GM10248 (cell line): ENCODE measurements at regions not wholly inside any gene's neighbourhood (a gene's known extent, or its start where the extent isn't known, plus 50 kb on each side); places are given as distances from the start of the nearest gene placed in this dataset.

ENCODE experiments used
- CTCF ChIA-PET: fragments of 300-600 bp; sonication (Branson Sonifier 250); formaldehyde crosslinking; extraction: SDS; loops from one replicate; lab custom pipeline; 2021; ENCODE audit warnings: antibody characterized with exemption; lab: Yijun Ruan, JAX
- POLR2A ChIA-PET: fragments of 350-650 bp; sonication (Branson Sonifier 250); formaldehyde crosslinking; extraction: SDS; loops from one replicate; lab custom pipeline; 2020; ENCODE audit warnings: antibody characterized with exemption; lab: Yijun Ruan, JAX
- DNase-seq: peaks from one replicate; pipeline ENCODE4 v3.0.0; 2012; ENCODE audit errors: extremely low spot score
- TF ChIP-seq, protein P1 (sequence below): IDR thresholded peaks from 2 replicates; pipeline ENCODE4 v1.5.1; 2012; ENCODE audit warnings: mild to moderate bottlenecking, low read depth; ENCODE audit errors: extremely low read depth, missing control alignments, control extremely low read depth

DNA sequence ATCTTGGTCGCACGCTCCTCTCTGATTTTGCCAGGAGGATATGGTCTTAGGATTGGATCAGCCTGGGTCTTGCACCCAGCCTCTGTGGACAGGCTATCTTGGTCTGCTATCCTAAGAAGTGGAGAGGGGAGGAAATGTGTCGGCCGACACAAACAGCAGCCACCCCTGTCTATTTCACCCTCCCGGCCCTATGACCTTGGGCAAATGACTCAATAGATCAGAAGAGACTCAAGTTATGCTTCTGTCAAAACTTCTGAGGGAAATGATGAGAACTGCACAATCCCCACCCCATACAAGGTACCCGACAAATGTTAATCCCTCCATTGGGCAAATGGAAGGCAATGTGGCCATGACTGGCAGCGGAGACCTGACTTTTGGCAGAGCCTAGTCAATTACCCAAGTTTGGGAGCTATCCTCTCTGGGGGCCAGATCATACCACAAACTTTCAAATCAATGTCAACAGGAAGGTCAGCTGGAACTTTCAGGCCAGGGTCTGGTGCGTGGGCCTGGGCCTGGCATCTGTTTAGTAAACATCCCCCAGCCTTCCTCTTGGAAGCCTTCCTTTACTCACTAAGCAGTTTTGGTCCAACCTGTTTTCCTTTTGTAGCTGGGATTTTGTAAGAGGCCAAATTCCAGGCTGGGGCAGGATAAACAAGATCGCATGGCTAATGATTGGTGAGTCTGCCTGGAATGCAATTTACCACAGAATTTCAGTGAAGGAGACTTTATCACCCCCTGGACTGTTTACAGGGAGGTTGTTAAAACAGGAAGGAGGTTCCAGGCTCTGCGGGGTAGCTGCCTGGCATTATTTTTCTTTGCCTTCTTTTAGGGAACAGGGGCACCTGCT, 64.2 kb upstream of the CPEB4 start:
- TF ChIP-seq, protein P1, sequence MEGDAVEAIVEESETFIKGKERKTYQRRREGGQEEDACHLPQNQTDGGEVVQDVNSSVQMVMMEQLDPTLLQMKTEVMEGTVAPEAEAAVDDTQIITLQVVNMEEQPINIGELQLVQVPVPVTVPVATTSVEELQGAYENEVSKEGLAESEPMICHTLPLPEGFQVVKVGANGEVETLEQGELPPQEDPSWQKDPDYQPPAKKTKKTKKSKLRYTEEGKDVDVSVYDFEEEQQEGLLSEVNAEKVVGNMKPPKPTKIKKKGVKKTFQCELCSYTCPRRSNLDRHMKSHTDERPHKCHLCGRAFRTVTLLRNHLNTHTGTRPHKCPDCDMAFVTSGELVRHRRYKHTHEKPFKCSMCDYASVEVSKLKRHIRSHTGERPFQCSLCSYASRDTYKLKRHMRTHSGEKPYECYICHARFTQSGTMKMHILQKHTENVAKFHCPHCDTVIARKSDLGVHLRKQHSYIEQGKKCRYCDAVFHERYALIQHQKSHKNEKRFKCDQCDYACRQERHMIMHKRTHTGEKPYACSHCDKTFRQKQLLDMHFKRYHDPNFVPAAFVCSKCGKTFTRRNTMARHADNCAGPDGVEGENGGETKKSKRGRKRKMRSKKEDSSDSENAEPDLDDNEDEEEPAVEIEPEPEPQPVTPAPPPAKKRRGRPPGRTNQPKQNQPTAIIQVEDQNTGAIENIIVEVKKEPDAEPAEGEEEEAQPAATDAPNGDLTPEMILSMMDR: no peak
- ChIA-PET POLR2A (interaction anchor here (1.2 kb wide), 1 partner anchor 64 kb away, joined by 5 read pairs; the partner anchor contains the start of gene CPEB4), CTCF (interaction anchor here (0.7 to 2.5 kb wide), 5 partner anchors 10 to 102 kb away, joined by 3 to 10 read pairs (median 4); no protein-coding TSS in a partner anchor)
- DNase-seq: no peak

DNA sequence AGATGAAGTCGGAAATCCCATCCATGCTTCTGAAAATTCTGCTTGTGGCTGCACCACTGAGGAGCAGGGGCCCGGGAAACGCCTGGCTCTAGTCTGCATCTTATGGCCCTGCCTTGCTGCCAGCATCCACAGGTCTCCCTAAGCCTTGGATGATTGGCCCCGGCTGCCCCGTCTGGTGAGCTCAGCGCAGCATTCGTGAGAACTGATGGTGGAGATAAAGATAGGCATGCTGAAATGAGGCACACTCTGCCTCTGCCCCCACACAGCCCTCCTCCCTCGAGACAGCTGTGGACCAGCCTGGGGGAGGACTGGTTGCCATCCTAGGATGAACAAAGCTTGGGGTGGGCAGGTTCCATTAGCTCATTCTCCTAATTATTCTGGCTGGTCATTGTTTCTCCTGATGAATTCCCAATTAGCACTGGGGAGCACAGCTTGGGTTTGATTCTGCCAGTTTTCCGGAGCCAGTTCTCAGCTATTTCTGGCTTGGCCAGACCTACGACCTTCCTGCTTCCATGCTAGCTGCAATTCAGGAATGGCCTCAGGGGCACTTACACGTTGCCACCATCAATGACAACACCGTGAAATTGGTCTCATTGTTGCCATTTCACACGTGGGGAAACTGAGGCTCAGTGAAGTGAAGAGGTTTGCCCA, 62.8 kb upstream of the CPEB4 start:
- TF ChIP-seq, protein P1: no peak
- no peak for DNase-seq
- POLR2A ChIA-PET: interaction anchor here (1.2 kb wide), 1 partner anchor 62 kb away, joined by 5 read pairs; the partner anchor contains the start of gene CPEB4
- CTCF ChIA-PET: interaction anchor here (0.9 to 2.6 kb wide), 10 partner anchors 9 to 245 kb away, joined by 3 to 14 read pairs (median 4); no protein-coding TSS in a partner anchor

DNA sequence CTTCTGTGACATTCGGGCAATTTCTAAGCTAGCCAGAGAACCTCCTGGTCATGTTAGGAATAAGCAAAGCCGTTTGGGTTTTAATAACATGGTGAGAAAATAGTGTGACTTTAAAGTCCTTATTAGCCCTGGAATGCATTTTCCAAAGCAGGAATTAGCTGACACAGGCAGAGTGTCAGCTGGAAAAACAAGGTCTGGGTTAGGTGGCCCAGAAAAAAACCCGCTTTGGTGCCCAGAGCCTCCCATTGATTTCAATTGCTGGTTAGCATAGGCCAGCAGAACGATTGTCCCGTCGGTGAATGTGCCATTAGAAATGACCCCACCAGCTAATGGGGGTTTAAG, 62.1 kb upstream of the CPEB4 start:
- TF ChIP-seq, protein P1: no peak
- ChIA-PET CTCF (interaction anchor here (0.9 to 5.6 kb wide), 7 partner anchors 10 to 89 kb away, joined by 3 to 24 read pairs (median 10); no protein-coding TSS in a partner anchor), POLR2A (no interaction called here)
- DNase-seq: no peak

DNA sequence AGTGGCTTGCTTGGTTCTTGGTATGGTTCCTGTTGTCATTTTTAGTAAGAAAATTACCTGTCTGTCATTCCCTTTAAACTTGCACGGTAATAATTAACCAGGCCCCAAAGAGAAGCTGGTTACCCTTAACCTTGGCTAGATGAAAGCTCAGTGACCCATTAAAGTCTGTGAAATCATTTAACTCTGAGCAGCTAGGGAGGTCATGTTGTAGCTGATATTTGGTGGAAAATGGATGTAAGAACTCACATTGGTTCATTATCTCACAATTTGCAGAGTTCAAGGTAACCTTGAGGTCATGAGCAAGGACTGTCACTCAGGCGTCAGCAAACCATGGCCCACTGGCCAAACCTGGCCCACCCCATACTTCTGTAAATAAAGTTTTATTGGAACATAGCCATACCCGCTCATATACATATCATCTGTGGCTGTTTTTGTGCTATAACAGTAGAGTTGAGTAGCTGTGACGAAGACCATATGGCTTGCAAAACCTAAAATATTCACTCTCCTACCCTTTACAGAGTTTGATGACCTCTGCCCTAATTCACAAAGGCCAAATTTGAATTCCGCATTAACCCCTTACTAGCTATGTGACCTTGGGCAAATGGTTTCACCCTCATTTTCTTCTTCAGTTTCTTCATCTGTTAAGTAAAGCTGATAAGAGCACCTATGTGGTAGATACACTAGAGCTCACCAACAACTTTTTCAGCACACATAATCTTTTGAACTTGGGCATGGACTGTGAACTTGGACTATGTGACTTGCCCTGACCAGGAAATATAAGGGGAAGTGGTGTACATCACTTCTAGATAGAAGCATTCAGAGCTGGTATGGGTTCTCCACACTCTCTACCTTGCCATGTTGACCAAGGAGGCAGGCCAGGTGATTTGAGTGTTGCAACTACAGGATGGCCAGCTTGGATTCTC, 61.5 kb upstream of the CPEB4 start:
- no peak for DNase-seq
- POLR2A ChIA-PET: no interaction called here
- TF ChIP-seq, protein P1: no peak
- CTCF ChIA-PET: interaction anchor here (0.8 to 5.6 kb wide), 10 partner anchors 9 to 209 kb away, joined by 3 to 24 read pairs (median 4); no protein-coding TSS in a partner anchor

DNA sequence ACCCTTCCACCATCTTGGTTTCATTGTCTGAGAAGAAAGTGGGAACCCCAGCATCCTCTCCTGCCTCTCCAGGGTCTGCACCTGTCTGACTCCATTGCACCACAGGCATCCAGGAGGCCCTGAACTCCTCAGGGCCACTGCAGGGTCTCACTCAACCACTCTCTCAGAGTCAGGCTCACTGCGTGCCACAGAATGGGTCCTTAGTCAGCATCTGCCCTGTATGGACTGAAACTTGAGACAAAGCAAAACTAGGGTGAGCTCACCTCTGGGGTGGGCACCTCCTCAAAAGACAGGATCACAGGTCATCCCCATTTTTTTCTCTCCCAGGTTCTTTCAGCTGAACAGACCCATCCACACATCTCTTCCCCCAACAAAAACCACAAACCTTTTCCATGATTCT, 59.2 kb upstream of the CPEB4 start:
- no peak for DNase-seq
- TF ChIP-seq, protein P1: no peak
- POLR2A ChIA-PET: no interaction called here
- CTCF ChIA-PET: interaction anchor here (0.6 to 5.6 kb wide), 10 partner anchors 16 to 152 kb away, joined by 3 to 24 read pairs (median 3); partner anchors contain the start of gene CPEB4
